PFSK-1 (cell line): ENCODE measurements at regions not wholly inside any gene's neighbourhood (a gene's known extent, or its start where the extent isn't known, plus 50 kb on each side); places are given as distances from the start of the nearest gene placed in this dataset.

ENCODE experiments used
- FOXP2 ChIP-seq: optimal IDR thresholded peaks from 2 replicates; pipeline ENCODE3; 2011; ENCODE audit warnings: borderline replicate concordance, control low read depth, inconsistent platforms; ENCODE audit not compliant: insufficient read depth; ENCODE audit errors: extremely low read length, extremely low read depth
- POLR2AphosphoS5 ChIP-seq: IDR thresholded peaks from 2 replicates; pipeline ENCODE4 v1.6.1; 2012; ENCODE audit warnings: low read depth, mild to moderate bottlenecking, control low read depth, low read length, moderate library complexity
- SIN3A ChIP-seq: IDR thresholded peaks from 2 replicates; pipeline ENCODE4 v1.6.1; 2012; ENCODE audit warnings: mild to moderate bottlenecking, low read length, moderate library complexity, borderline replicate concordance; ENCODE audit not compliant: insufficient read depth
- TAF1 ChIP-seq: IDR thresholded peaks from 2 replicates; pipeline ENCODE4 v1.6.1; 2012; ENCODE audit warnings: low read length, control low read depth, borderline replicate concordance; ENCODE audit not compliant: insufficient read depth
- TF ChIP-seq, protein P1 (sequence below), 2 experiments: IDR thresholded peaks; 2 replicates each; pipeline versions ENCODE4 v1.6.1 to v1.8.0; 2011 to 2012; ENCODE audit warnings: low read depth in 2 of 2, low read length in 2 of 2, control low read depth in 1 of 2, inconsistent platforms in 1 of 2, mild to moderate bottlenecking in 1 of 2, moderate library complexity in 1 of 2; ENCODE audit not compliant: insufficient read depth in 1 of 2

DNA sequence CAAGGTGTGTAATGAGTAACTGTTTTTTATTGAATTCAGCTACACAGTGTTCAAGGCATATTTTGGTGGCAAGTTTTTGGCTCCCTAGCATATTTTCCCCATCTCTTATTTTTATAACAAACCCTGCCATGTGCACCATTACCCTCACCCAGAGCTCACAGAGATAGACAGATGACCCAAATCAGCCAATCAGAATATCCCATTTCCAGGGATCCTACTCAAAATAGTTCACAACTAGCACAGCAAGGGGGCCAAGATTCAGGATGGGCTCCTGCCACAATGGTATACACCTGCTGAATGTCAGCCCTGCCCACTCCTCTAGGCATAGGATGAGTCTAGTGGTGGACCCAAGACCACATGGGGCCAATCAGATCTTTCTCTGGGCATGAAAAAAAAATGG, 78.8 kb upstream of the SETMAR start:
- TF ChIP-seq POLR2AphosphoS5: no peak
- TF ChIP-seq SIN3A: no peak
- TF ChIP-seq, protein P1, sequence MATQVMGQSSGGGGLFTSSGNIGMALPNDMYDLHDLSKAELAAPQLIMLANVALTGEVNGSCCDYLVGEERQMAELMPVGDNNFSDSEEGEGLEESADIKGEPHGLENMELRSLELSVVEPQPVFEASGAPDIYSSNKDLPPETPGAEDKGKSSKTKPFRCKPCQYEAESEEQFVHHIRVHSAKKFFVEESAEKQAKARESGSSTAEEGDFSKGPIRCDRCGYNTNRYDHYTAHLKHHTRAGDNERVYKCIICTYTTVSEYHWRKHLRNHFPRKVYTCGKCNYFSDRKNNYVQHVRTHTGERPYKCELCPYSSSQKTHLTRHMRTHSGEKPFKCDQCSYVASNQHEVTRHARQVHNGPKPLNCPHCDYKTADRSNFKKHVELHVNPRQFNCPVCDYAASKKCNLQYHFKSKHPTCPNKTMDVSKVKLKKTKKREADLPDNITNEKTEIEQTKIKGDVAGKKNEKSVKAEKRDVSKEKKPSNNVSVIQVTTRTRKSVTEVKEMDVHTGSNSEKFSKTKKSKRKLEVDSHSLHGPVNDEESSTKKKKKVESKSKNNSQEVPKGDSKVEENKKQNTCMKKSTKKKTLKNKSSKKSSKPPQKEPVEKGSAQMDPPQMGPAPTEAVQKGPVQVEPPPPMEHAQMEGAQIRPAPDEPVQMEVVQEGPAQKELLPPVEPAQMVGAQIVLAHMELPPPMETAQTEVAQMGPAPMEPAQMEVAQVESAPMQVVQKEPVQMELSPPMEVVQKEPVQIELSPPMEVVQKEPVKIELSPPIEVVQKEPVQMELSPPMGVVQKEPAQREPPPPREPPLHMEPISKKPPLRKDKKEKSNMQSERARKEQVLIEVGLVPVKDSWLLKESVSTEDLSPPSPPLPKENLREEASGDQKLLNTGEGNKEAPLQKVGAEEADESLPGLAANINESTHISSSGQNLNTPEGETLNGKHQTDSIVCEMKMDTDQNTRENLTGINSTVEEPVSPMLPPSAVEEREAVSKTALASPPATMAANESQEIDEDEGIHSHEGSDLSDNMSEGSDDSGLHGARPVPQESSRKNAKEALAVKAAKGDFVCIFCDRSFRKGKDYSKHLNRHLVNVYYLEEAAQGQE (IDR thresholded peaks at IDR 0.05; ENCODE audit: insufficient read depth in 1 of 2, low read depth in 2 of 2, low read length in 2 of 2): no peak
- no peak for TF ChIP-seq TAF1
- TF ChIP-seq FOXP2: no peak
